Adrenal gland (tissue), 5 donors: ENCODE measurements at regions not wholly inside any gene's neighbourhood (a gene's known extent, or its start where the extent isn't known, plus 50 kb on each side); places are given as distances from the start of the nearest gene placed in this dataset.

ENCODE experiments used
- POLR2A ChIP-seq, 2 donors: fragments of 450-650 bp; IDR thresholded peaks; one replicate each; pipeline ENCODE4 v1.6.1; 2017; ENCODE audit warnings: antibody characterized with exemption in 2 of 2, mild to moderate bottlenecking in 2 of 2, moderate library complexity in 1 of 2
- TF ChIP-seq, protein P1 (sequence below), 6 experiments: fragments of 450-650 bp in 4 of 6; fragments of 200-600 bp in 2 of 6; sonication (generic) in 1 of 6; IDR thresholded peaks; 1 replicate in 5 of 6; 2 replicates in 1 of 6; pipeline versions ENCODE4 v1.5.1 to v1.8.0; 2016 to 2021; ENCODE audit warnings: antibody characterized with exemption in 6 of 6, mild to moderate bottlenecking in 2 of 6, moderate library complexity in 1 of 6
- donor health status: DM: no; HTN: no; CAD: no.

DNA sequence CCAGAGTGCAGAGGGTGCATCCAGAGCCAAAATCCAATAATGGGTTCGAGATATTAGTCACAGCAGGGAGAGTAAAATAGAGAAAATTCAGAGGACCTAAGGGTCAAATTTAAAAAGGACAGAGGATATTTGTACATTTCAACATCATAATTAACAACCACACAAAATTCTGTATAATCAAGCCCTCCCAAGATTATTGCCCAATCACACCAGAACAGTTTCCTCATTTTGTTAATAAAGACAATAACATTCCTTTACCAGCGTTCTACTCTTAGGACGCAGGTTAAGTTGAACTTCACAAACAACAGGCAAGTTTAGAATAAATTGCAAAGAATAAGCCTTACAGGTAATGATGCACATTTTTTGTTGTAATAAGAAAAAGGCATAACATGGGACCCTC, 462.8 kb downstream of the PTPRC start:
- TF ChIP-seq POLR2A (IDR thresholded peaks at IDR 0.05), result no peak
- TF ChIP-seq, protein P1, sequence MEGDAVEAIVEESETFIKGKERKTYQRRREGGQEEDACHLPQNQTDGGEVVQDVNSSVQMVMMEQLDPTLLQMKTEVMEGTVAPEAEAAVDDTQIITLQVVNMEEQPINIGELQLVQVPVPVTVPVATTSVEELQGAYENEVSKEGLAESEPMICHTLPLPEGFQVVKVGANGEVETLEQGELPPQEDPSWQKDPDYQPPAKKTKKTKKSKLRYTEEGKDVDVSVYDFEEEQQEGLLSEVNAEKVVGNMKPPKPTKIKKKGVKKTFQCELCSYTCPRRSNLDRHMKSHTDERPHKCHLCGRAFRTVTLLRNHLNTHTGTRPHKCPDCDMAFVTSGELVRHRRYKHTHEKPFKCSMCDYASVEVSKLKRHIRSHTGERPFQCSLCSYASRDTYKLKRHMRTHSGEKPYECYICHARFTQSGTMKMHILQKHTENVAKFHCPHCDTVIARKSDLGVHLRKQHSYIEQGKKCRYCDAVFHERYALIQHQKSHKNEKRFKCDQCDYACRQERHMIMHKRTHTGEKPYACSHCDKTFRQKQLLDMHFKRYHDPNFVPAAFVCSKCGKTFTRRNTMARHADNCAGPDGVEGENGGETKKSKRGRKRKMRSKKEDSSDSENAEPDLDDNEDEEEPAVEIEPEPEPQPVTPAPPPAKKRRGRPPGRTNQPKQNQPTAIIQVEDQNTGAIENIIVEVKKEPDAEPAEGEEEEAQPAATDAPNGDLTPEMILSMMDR (IDR thresholded peaks at IDR 0.05), result no peak
